Breast epithelium (tissue), 4 donors: ENCODE measurements at regions not wholly inside any gene's neighbourhood (a gene's known extent, or its start where the extent isn't known, plus 50 kb on each side); places are given as distances from the start of the nearest gene placed in this dataset.

ENCODE experiments used
- DNase-seq, 2 donors: peaks; one replicate each; pipeline ENCODE4 v3.0.0-alpha.2; 2019; ENCODE audit warnings: low spot score in 2 of 2
- H3K27ac ChIP-seq, 2 donors: fragments of 200-600 bp; sonication (generic) in 1 of 2; one replicate each; pipeline ENCODE4 v1.5.1; 2016 to 2019; ENCODE audit warnings: mild to moderate bottlenecking in 1 of 2
- H3K27me3 ChIP-seq, 2 donors: fragments of 200-600 bp; sonication (generic) in 1 of 2; one replicate each; pipeline versions ENCODE4 v1.5.1 to v1.6.0; 2017 to 2019; ENCODE audit warnings: control low read depth in 1 of 2, mild to moderate bottlenecking in 1 of 2
- H3K36me3 ChIP-seq: fragments of 200-600 bp; one replicate; pipeline ENCODE4 v1.5.1; 2019
- H3K4me1 ChIP-seq, 2 donors: fragments of 200-600 bp; sonication (generic); one replicate each; pipeline ENCODE4 v1.5.1; 2016 to 2019; ENCODE audit warnings: control low read depth in 1 of 2
- H3K4me3 ChIP-seq, 3 donors: fragments of 200-600 bp; sonication (generic); 1 replicate in 2 of 3; 2 replicates in 1 of 3; pipeline ENCODE4 v1.5.1; 2016 to 2019; ENCODE audit warnings: mild to moderate bottlenecking in 3 of 3, moderate library complexity in 2 of 3
- H3K9me3 ChIP-seq, 2 donors: fragments of 200-600 bp; sonication (generic) in 1 of 2; one replicate each; pipeline ENCODE4 v1.5.1; 2016 to 2019; ENCODE audit warnings: control low read depth in 1 of 2
- CTCF ChIP-seq, 3 donors: fragments of 450-650 bp; IDR thresholded peaks; one replicate each; pipeline ENCODE4 v1.5.1; 2016 to 2017; ENCODE audit warnings: antibody characterized with exemption in 3 of 3, mild to moderate bottlenecking in 3 of 3, moderate library complexity in 3 of 3
- POLR2A ChIP-seq: fragments of 450-650 bp; IDR thresholded peaks from one replicate; pipeline ENCODE4 v1.6.1; 2016; ENCODE audit warnings: antibody characterized with exemption, mild to moderate bottlenecking, moderate library complexity
- POLR2AphosphoS5 ChIP-seq, 3 donors: sonication (generic); formaldehyde crosslinking; IDR thresholded peaks; one replicate each; pipeline ENCODE4 v1.6.1; 2017; ENCODE audit warnings: antibody characterized with exemption in 3 of 3
- intact Hi-C: fragments of 100-400 bp; cut with DNase I; formaldehyde crosslinking; loops from one replicate; pipeline ENCODE4 v1.15.1; 2023; ENCODE audit warnings: low total_unique reads

GRCh38 chr3:159266779-159267178 is 464.9 kb downstream of the MFSD1 start:
- Histone ChIP-seq H3K4me1 (no peaks in the 10 kb centered on the region), H3K27me3 (no peaks in the 10 kb centered on the region), H3K9me3 (no peaks in the 10 kb centered on the region), H3K36me3 (no peaks in the 10 kb centered on the region), H3K27ac (no peak overlapping the region), H3K4me3 (no peak overlapping the region)
- no peak for DNase-seq
- intact Hi-C loops = loop anchor here (10.0 kb wide), 1 partner anchor 538 kb away; no protein-coding TSS in a partner anchor
- TF ChIP-seq POLR2A (no peak), CTCF (IDR thresholded peaks at IDR 0.05) (no peak), POLR2AphosphoS5 (IDR thresholded peaks at IDR 0.05) (no peak)

- DNase-seq = no peak
- Histone ChIP-seq H3K4me3 (no peak overlapping the region), H3K4me1 (no peaks in the 10 kb centered on the region), H3K36me3 (no peaks in the 10 kb centered on the region), H3K9me3 (no peaks in the 10 kb centered on the region), H3K27ac (no peak overlapping the region), H3K27me3 (no peaks in the 10 kb centered on the region)
- TF ChIP-seq POLR2AphosphoS5 (IDR thresholded peaks at IDR 0.05) (no peak), CTCF (IDR thresholded peaks at IDR 0.05) (no peak), POLR2A (no peak)
- intact Hi-C loops = no loop called here
Measured at GRCh38 chr3:159271799-159272512, 470.1 kb downstream of the MFSD1 start.

GRCh38 chr3:159273070-159273469 is 471.2 kb downstream of the MFSD1 start:
- H3K36me3 ChIP-seq = no peaks in the 10 kb centered on the region
- TF ChIP-seq CTCF (IDR thresholded peaks at IDR 0.05) (no peak), POLR2AphosphoS5 (IDR thresholded peaks at IDR 0.05) (no peak), POLR2A (no peak)
- no peak for DNase-seq
- no peaks in the 10 kb centered on the region for H3K9me3 ChIP-seq
- no peaks in the 10 kb centered on the region for H3K27me3 ChIP-seq
- H3K4me1 ChIP-seq = no peaks in the 10 kb centered on the region
- no peak overlapping the region for H3K4me3 ChIP-seq
- intact Hi-C loops = no loop called here
- no peak overlapping the region for H3K27ac ChIP-seq

GRCh38 chr3:159273608-159274007 is 471.8 kb downstream of the MFSD1 start:
- DNase-seq = no peak
- Histone ChIP-seq H3K4me3 (no peak overlapping the region), H3K4me1 (no peaks in the 10 kb centered on the region), H3K27ac (no peak overlapping the region), H3K9me3 (no peaks in the 10 kb centered on the region), H3K27me3 (no peaks in the 10 kb centered on the region), H3K36me3 (no peaks in the 10 kb centered on the region)
- no peak for TF ChIP-seq POLR2AphosphoS5 (IDR thresholded peaks at IDR 0.05)
- TF ChIP-seq POLR2A = no peak
- no peak for TF ChIP-seq CTCF (IDR thresholded peaks at IDR 0.05)
- intact Hi-C loops = no loop called here

GRCh38 chr3:159275741-159276140 is 473.9 kb downstream of the MFSD1 start:
- no peak overlapping the region for H3K4me3 ChIP-seq
- TF ChIP-seq CTCF (IDR thresholded peaks at IDR 0.05) (no peak), POLR2AphosphoS5 (IDR thresholded peaks at IDR 0.05) (no peak), POLR2A (no peak)
- no peak overlapping the region for H3K27ac ChIP-seq
- no peak for DNase-seq
- H3K9me3 ChIP-seq = no peaks in the 10 kb centered on the region
- H3K4me1 ChIP-seq = no peaks in the 10 kb centered on the region
- intact Hi-C loops = no loop called here
- no peaks in the 10 kb centered on the region for H3K36me3 ChIP-seq
- no peaks in the 10 kb centered on the region for H3K27me3 ChIP-seq
